ENCODE measurements at regions not wholly inside any gene's neighbourhood (a gene's known extent, or its start where the extent isn't known, plus 50 kb on each side); places are given as distances from the start of the nearest gene placed in this dataset.

GRCh38 chr12:77603946-77604345 is 226.7 kb upstream of the NAV3 start:
- POLR2A ChIA-PET: no interaction called here
- Histone ChIP-seq H3K9me3 (ENCODE audit: control insufficient read depth, insufficient read depth, low read depth, low read length) (no peaks in the 10 kb centered on the region), H3K36me3 (ENCODE audit: control insufficient read depth in 2 of 2, insufficient read depth in 1 of 2, low read length in 2 of 2) (no peaks in the 10 kb centered on the region), H3K4me3 (ENCODE audit: low read depth, low read length) (no peak overlapping the region), H3K4me1 (ENCODE audit: control insufficient read depth, insufficient read depth, low read length) (no peaks in the 10 kb centered on the region; the same call in 1 of the 2 replicates), H3K27ac (ENCODE audit: extremely low read depth, low read depth, low read length) (no peak overlapping the region)
- no peak for TF ChIP-seq ZFP41 (tag by site-specific recombination; IDR thresholded peaks at IDR 0.05; ENCODE audit: borderline replicate concordance)
- no peak for TF ChIP-seq ZNF777 (tag by site-specific recombination; IDR thresholded peaks at IDR 0.05; ENCODE audit: borderline replicate concordance)
- TF ChIP-seq ZBTB21 (tag by site-specific recombination; IDR thresholded peaks at IDR 0.05): no peak
- CTCF ChIA-PET: interaction anchor here (0.5 kb wide), 1 partner anchor 24 kb away, joined by 4 read pairs; no protein-coding TSS in a partner anchor

GRCh38 chr12:77601069-77601468 is 229.6 kb upstream of the NAV3 start:
- H3K4me1 ChIP-seq (ENCODE audit: control insufficient read depth, insufficient read depth, low read length): no peaks in the 10 kb centered on the region
- H3K36me3 ChIP-seq (ENCODE audit: control insufficient read depth in 2 of 2, insufficient read depth in 1 of 2, low read length in 2 of 2): no peaks in the 10 kb centered on the region
- ChIA-PET CTCF (interaction anchor here (0.6 kb wide), 2 partner anchors 73 to 509 kb away, joined by 3 read pairs; no protein-coding TSS in a partner anchor), POLR2A (no interaction called here)
- H3K27ac ChIP-seq (ENCODE audit: extremely low read depth, low read depth, low read length): no peak overlapping the region
- no peaks in the 10 kb centered on the region for H3K9me3 ChIP-seq (ENCODE audit: control insufficient read depth, insufficient read depth, low read depth, low read length)
- no peak for TF ChIP-seq ZNF133 (tag by site-specific recombination; IDR thresholded peaks at IDR 0.05)
- no peak for TF ChIP-seq SCRT2 (tag by site-specific recombination; IDR thresholded peaks at IDR 0.05)
- no peak for TF ChIP-seq CTCF (tag by site-specific recombination; IDR thresholded peaks at IDR 0.05)
- no peak for TF ChIP-seq ZBTB48 (tag by site-specific recombination; IDR thresholded peaks at IDR 0.05)
- TF ChIP-seq ZNF555 (tag by site-specific recombination; conservative IDR thresholded peaks at IDR 0.05): no peak
- TF ChIP-seq ZBTB8A (tag by site-specific recombination; IDR thresholded peaks at IDR 0.05): no peak
- TF ChIP-seq WT1 (tag by site-specific recombination; IDR thresholded peaks at IDR 0.05): no peak
- H3K4me3 ChIP-seq (ENCODE audit: low read depth, low read length): no peak overlapping the region

- TF ChIP-seq ZNF76 (tag by site-specific recombination; IDR thresholded peaks at IDR 0.05; ENCODE audit: borderline replicate concordance, low read depth): no peak
- no peak for TF ChIP-seq ZNF660 (tag by site-specific recombination; IDR thresholded peaks at IDR 0.05)
- TF ChIP-seq SCRT2 (tag by site-specific recombination; IDR thresholded peaks at IDR 0.05): no peak
- no peak for TF ChIP-seq SCRT1 (tag by site-specific recombination; IDR thresholded peaks at IDR 0.05; ENCODE audit: borderline replicate concordance)
- TF ChIP-seq ZNF785 (tag by site-specific recombination; IDR thresholded peaks at IDR 0.05): no peak
- TF ChIP-seq, protein P1, sequence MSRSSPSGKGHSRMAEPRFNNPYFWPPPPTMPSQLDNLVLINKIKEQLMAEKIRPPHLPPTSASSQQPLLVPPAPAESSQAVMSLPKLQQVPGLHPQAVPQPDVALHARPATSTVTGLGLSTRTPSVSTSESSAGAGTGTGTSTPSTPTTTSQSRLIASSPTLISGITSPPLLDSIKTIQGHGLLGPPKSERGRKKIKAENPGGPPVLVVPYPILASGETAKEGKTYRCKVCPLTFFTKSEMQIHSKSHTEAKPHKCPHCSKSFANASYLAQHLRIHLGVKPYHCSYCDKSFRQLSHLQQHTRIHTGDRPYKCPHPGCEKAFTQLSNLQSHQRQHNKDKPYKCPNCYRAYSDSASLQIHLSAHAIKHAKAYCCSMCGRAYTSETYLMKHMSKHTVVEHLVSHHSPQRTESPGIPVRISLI (tag by site-specific recombination; IDR thresholded peaks at IDR 0.05): no peak
- TF ChIP-seq KLF10 (tag by site-specific recombination; IDR thresholded peaks at IDR 0.05): no peak
- TF ChIP-seq ZFP37 (tag by site-specific recombination; IDR thresholded peaks at IDR 0.05): no peak
- TF ChIP-seq ZNF792 (tag by site-specific recombination; IDR thresholded peaks at IDR 0.05): no peak
- TF ChIP-seq ZNF629 (tag by site-specific recombination; IDR thresholded peaks at IDR 0.05): no peak
- TF ChIP-seq, protein P2, sequence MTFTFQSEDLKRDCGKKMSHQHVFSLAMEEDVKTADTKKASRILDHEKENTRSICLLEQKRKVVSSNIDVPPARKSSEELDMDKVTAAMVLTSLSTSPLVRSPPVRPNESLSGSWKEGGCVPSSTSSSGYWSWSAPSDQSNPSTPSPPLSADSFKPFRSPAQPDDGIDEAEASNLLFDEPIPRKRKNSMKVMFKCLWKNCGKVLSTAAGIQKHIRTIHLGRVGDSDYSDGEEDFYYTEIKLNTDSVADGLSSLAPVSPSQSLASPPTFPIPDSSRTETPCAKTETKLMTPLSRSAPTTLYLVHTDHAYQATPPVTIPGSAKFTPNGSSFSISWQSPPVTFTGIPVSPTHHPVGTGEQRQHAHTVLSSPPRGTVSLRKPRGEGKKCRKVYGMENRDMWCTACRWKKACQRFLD (tag by site-specific recombination; IDR thresholded peaks at IDR 0.05): no peak
- TF ChIP-seq PRDM4 (tag by site-specific recombination; IDR thresholded peaks at IDR 0.05): no peak
- no peak for TF ChIP-seq ZNF658 (tag by site-specific recombination; IDR thresholded peaks at IDR 0.05)
- no peak for TF ChIP-seq ZNF174 (tag by site-specific recombination; IDR thresholded peaks at IDR 0.05)
- TF ChIP-seq, protein P3, sequence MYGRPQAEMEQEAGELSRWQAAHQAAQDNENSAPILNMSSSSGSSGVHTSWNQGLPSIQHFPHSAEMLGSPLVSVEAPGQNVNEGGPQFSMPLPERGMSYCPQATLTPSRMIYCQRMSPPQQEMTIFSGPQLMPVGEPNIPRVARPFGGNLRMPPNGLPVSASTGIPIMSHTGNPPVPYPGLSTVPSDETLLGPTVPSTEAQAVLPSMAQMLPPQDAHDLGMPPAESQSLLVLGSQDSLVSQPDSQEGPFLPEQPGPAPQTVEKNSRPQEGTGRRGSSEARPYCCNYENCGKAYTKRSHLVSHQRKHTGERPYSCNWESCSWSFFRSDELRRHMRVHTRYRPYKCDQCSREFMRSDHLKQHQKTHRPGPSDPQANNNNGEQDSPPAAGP (tag by site-specific recombination; IDR thresholded peaks at IDR 0.05): no peak
- TF ChIP-seq ZNF501 (tag by site-specific recombination; IDR thresholded peaks at IDR 0.05): no peak
- no peak overlapping the region for H3K4me3 ChIP-seq (ENCODE audit: low read depth, low read length)
- ChIA-PET CTCF (interaction anchor here (0.6 kb wide), 3 partner anchors 74 to 520 kb away, joined by 3 read pairs; no protein-coding TSS in a partner anchor), POLR2A (no interaction called here)
- H3K36me3 ChIP-seq (ENCODE audit: control insufficient read depth in 2 of 2, insufficient read depth in 1 of 2, low read length in 2 of 2): no peaks in the 10 kb centered on the region
- no peaks in the 10 kb centered on the region for H3K4me1 ChIP-seq (ENCODE audit: control insufficient read depth, insufficient read depth, low read length)
- H3K9me3 ChIP-seq (ENCODE audit: control insufficient read depth, insufficient read depth, low read depth, low read length): no peaks in the 10 kb centered on the region
- no peak overlapping the region for H3K27ac ChIP-seq (ENCODE audit: extremely low read depth, low read depth, low read length)
Observed at GRCh38 chr12:77600468-77600843, 230.2 kb upstream of the NAV3 start.

Data from HEK293 (cell line).